Skeletal muscle satellite cell (primary cell): ENCODE measurements at regions not wholly inside any gene's neighbourhood (a gene's known extent, or its start where the extent isn't known, plus 50 kb on each side); places are given as distances from the start of the nearest gene placed in this dataset.

Experiments used
- H3K27me3 ChIP-seq: 2 replicates; pipeline ENCODE4 v1.7.0; 2013; ENCODE audit warnings: low read length; ENCODE audit not compliant: control insufficient read depth, insufficient read depth
- H3K36me3 ChIP-seq: 2 replicates; pipeline ENCODE4 v1.7.0; 2013; ENCODE audit warnings: mild to moderate bottlenecking, control low read depth, low read length; ENCODE audit not compliant: insufficient read depth
- H3K4me1 ChIP-seq: 2 replicates; pipeline ENCODE4 v1.7.0; 2013; ENCODE audit warnings: low read length; ENCODE audit not compliant: control insufficient read depth, insufficient read depth
- H3K4me2 ChIP-seq: 2 replicates; pipeline ENCODE4 v1.7.0; 2013; ENCODE audit warnings: mild to moderate bottlenecking, low read length
- H3K4me3 ChIP-seq: 2 replicates; pipeline ENCODE4 v1.7.0; 2013; ENCODE audit warnings: low read length
- H3K9ac ChIP-seq: 2 replicates; pipeline ENCODE4 v1.7.0; 2013; ENCODE audit warnings: mild to moderate bottlenecking, low read depth, low read length, moderate library complexity
- H3K9me3 ChIP-seq: replicated peaks from 2 replicates; pipeline ENCODE4 v1.7.0; 2013; ENCODE audit warnings: mild to moderate bottlenecking, control low read depth, low read length

DNA sequence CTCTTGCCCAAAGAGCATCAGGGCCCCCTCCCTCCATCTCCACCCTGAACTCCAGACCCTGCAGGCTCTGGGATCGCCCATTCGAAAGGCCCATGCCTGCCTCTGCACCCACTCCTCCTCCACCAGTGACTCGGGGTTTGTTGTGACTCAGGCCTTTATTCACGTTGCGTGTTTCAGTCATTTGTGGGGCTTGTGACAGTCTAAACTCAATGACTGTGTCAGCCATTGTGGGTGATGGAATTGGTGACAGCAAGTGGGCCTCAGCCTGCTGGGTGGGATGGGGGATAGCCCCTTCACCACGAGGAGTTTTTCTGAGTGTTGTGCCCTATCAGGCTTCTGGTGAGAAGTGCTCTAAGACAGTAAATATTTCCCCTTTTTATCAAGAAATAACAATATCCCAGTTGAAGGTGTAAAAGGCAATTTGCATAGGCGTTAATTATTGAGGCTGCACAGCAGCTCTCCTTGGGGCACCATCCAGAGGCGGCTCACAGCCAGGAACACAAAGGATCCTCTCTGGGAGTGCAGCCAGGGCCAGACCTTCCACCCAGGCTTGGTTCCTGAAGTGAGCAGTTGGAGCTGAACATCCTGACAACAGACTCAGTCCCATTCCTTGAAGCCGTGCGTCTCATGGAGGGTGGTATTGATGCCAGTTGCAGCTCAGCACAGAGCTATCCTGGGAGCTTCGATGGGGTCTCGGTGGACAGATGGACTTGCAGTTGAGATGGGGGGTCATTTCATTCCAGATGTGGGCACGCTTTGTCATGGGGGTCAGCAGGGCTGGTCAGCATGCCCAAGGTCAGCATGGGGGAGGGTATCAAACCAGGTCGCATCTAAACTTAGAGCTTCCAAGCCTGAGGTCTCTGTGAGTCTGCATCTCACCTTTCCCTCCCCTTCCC lies 135.6 kb upstream of the CACNA1E start:
- H3K4me2 ChIP-seq, result no peak overlapping the region
- no peak overlapping the region for H3K9ac ChIP-seq
- H3K4me1 ChIP-seq, result no peaks in the 10 kb centered on the region
- no peak overlapping the region for H3K4me3 ChIP-seq
- H3K27me3 ChIP-seq, result no peaks in the 10 kb centered on the region
- no peaks in the 10 kb centered on the region for H3K9me3 ChIP-seq
- no peaks in the 10 kb centered on the region for H3K36me3 ChIP-seq

DNA sequence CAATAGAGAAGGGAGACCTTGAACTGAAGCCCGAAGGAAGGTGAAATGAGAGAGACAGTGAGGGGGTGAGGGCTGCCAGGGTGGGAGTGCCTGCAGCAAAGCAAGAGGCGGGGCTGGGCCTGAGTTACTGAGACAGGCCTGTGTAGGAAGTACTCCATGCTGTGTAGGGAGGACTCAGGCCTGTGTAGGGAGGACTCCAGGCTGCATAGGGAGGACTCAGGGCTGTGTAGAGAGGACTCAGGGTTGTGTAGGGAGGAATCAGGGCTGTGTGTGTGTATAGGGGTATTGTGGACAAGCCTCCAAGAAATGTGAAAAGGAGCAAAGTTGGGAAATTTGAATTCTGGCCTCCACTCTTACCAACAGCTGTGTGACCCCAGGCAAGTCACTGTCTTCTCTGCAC lies 133.8 kb upstream of the CACNA1E start:
- H3K9me3 ChIP-seq, result no peaks in the 10 kb centered on the region
- H3K4me2 ChIP-seq, result no peak overlapping the region
- no peaks in the 10 kb centered on the region for H3K27me3 ChIP-seq
- H3K4me1 ChIP-seq, result no peaks in the 10 kb centered on the region
- H3K9ac ChIP-seq, result no peak overlapping the region
- H3K36me3 ChIP-seq, result no peaks in the 10 kb centered on the region
- H3K4me3 ChIP-seq, result no peak overlapping the region

DNA sequence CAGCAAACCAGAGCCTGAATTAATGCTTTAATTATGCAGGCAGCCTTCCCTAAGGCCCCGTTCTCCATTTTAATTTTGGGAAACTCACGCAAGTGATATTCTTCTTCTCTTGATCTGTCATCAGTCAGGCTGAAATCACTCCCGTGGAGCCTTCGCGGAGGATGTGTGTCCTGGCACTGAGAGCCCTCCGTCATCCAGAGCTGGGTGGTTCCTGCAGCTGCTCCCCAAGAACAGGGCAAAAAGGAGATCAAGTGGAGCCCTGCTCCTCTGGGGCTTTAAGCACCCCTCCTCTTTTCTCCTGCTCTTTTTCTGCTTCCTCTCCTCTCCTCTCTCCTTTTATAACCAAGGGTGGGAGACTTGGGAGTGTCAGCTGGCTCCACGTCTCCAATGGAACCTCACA lies 133.2 kb upstream of the CACNA1E start:
- Histone ChIP-seq H3K4me1 (no peaks in the 10 kb centered on the region), H3K9ac (no peak overlapping the region), H3K36me3 (no peaks in the 10 kb centered on the region), H3K4me2 (no peak overlapping the region), H3K9me3 (no peaks in the 10 kb centered on the region), H3K27me3 (no peaks in the 10 kb centered on the region), H3K4me3 (no peak overlapping the region)

DNA sequence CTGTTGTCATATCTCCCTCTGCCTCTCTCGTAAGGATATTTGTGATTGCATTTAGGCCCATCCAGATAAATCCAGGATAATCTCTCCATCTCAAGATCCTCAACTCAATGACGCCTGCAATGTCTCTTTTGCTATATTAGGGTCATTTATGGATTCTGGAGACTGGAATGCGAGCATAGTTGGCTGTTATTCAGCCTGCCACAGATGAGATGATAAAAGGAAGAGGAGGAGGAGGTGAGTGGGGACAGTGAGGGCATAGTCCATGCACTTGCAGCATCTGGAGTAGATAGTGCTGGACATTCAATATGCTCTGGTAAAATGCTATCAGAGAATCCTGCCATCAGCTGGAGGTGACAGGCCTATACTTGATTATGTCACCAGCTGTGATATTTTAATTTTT lies 131.6 kb upstream of the CACNA1E start:
- no peaks in the 10 kb centered on the region for H3K36me3 ChIP-seq
- H3K9me3 ChIP-seq, result no peaks in the 10 kb centered on the region
- H3K4me3 ChIP-seq, result no peak overlapping the region
- no peaks in the 10 kb centered on the region for H3K27me3 ChIP-seq
- H3K4me2 ChIP-seq, result no peak overlapping the region
- H3K4me1 ChIP-seq, result no peaks in the 10 kb centered on the region
- H3K9ac ChIP-seq, result no peak overlapping the region

DNA sequence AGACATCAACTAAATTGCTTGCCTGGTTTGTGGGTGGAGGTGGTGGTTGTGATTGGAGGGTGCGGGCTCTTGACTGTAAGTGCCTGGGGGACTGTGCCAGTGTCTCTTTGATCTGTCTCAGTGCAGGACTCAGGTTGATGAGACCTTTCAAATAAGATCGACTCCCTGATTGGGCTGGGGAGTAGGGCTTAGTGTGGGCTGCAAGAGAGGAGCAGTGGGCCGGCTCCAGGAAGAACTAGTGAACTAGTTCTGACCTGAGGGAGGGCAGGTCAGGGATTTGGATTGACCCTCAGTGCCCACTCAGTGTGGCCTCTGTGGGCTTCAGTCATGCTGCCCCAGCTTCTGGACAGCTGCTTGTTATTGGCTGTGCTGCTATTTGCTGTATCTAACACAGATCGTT lies 130.6 kb upstream of the CACNA1E start:
- Histone ChIP-seq H3K4me3 (no peak overlapping the region), H3K4me2 (no peak overlapping the region), H3K27me3 (no peaks in the 10 kb centered on the region), H3K4me1 (no peaks in the 10 kb centered on the region), H3K36me3 (no peaks in the 10 kb centered on the region), H3K9me3 (no peaks in the 10 kb centered on the region), H3K9ac (no peak overlapping the region)

DNA sequence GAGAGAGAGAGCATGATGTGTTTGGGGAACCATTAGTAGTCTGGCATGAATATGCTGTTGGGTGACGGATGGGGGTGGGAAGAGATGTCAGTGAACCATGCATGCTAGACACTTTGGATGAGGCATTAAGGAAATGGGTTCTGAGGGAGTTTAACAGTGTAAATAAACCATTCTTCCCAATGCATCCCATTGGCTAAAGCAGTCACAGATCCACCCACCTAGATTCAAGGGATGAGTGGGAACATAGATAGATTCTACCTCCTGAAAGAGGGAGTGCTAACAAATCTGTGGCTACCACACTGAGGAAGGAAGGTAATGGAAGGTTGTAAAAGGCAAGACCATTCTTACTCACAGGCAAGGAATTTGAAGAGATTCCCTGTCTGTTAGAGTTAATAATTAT lies 129.8 kb upstream of the CACNA1E start:
- Histone ChIP-seq H3K9ac (no peak overlapping the region), H3K4me3 (no peak overlapping the region), H3K27me3 (no peaks in the 10 kb centered on the region), H3K4me2 (no peak overlapping the region), H3K4me1 (no peaks in the 10 kb centered on the region), H3K36me3 (no peaks in the 10 kb centered on the region), H3K9me3 (no peaks in the 10 kb centered on the region)

DNA sequence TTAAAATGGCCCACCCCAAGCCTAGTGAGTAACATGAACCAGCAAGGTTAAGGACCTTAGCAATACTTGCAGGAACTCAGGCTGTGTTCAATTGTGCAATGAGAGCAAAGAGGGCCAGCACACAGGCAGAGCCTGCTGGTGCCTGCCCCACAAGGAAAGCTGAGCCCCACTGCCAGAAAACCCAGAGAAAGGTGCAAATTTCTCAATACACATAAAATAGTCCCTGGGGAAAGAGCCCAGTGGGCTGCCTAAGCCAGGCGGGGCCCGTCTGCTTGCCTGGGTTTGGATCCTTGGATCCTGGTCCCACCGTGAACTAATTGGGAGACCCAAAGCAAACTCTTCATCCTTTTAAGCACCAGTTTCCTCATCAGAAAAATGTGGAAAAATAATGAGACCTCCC lies 128.5 kb upstream of the CACNA1E start:
- Histone ChIP-seq H3K27me3 (no peaks in the 10 kb centered on the region), H3K36me3 (no peaks in the 10 kb centered on the region), H3K4me2 (no peak overlapping the region), H3K4me3 (no peak overlapping the region), H3K9me3 (no peaks in the 10 kb centered on the region), H3K4me1 (no peaks in the 10 kb centered on the region), H3K9ac (no peak overlapping the region)

DNA sequence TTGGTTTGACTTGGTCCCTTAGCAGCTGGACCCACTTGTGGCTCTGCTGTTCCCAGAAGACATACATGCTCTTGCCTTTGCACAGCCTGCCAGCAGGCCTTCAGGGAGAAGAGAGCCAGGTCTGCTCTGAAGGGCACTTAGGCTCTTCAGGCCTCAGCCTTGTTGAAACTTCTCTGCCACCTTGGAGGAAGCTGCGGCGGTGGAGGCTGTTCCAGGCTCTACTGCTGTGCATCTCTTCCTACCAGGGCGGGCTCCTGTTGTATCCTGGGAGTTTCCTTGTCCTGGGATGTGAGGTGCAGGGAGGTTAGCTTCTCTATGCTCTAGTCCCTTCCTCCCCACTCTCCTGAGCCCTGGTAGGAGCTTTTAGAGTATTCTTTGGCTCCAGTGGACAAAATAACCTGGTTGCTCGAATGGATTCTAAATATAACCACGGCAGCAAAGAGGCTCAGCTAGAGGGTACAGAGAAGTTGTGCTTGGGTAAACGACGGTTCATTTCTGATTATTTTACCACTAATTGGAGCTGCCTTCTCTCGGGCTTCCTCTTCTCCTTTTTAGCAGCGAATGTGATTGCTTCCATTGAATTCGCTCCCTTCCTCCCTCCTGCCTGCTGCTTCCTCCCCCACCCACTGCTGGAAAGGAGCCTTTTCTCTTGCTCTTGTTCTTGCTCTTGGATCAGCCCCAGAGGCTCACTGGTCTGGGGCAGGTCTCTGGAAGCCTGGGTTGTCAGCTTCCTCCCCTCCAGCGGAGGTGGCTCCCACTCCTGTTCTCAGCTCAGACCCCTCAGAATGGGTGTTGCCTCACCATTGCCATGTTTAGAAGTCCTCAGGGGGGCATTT lies 126.6 kb upstream of the CACNA1E start:
- Histone ChIP-seq H3K27me3 (no peaks in the 10 kb centered on the region), H3K4me2 (no peak overlapping the region), H3K9ac (no peak overlapping the region), H3K36me3 (no peaks in the 10 kb centered on the region), H3K4me1 (no peaks in the 10 kb centered on the region), H3K9me3 (no peaks in the 10 kb centered on the region), H3K4me3 (no peak overlapping the region)

DNA sequence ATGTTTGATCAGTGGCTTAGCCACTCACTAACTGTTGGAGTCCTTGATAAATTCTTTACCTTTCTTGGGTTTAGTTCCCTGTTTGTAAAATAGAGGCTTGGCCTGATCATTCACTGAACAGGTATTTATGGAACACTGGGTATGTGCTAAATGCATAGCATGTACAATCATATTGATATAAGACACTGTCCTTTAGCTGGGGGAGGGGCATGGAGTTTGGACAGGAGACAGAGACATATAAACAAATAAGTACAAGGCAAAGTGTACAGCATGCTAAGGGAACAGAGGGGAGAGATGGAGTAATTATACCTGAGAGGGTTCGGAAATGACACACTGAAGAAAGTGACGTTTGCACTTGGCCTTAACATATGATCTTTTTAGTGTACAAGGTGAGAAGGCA lies 124.3 kb upstream of the CACNA1E start:
- Histone ChIP-seq H3K4me3 (no peak overlapping the region), H3K4me1 (no peaks in the 10 kb centered on the region), H3K9me3 (no peaks in the 10 kb centered on the region), H3K9ac (no peak overlapping the region), H3K4me2 (no peak overlapping the region), H3K36me3 (no peaks in the 10 kb centered on the region), H3K27me3 (no peaks in the 10 kb centered on the region)

DNA sequence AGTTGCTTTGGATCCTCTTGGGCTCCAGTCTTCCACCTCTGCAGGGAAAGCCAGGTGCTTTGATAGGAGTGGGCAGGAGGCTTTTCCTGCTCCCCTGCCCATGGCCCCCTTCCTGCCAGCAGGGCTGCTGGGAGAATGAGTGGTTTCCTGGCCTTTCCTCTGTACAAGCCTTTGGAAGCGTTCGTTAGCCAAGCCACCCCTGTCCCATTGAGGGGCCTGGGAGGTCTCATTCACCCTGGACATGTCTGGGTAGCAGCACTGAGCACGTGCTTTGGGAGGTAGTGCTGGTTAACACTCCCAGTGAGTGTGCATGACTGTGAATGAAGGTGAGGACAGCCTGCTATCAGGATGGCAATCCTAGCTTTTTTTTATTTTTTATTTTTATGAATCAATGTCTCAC lies 118.5 kb upstream of the CACNA1E start:
- Histone ChIP-seq H3K4me1 (no peaks in the 10 kb centered on the region), H3K4me2 (no peak overlapping the region), H3K9me3 (no peaks in the 10 kb centered on the region), H3K36me3 (no peaks in the 10 kb centered on the region), H3K27me3 (no peaks in the 10 kb centered on the region), H3K4me3 (no peak overlapping the region), H3K9ac (no peak overlapping the region)

DNA sequence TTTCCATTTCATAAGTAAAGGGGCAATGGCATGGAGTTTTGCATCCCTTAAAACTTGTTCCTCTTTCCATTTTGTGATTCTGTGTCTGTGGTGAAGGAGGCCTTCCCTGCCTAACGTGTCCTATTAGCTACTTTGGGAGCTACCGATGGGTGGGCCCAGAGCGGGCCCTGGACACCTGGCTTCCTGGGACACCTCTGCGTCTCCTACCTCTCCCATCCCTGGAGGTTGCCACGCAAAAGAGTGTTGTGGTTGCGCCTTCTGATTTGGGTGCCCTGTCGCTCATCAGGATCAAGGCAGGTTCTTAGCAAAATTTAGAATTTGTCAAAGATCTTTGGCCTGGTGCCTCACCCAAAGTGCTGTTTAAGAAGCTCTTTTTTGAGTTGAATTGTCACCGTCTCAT lies 116.4 kb upstream of the CACNA1E start:
- no peaks in the 10 kb centered on the region for H3K9me3 ChIP-seq
- no peak overlapping the region for H3K9ac ChIP-seq
- H3K36me3 ChIP-seq, result no peaks in the 10 kb centered on the region
- H3K4me1 ChIP-seq, result no peaks in the 10 kb centered on the region
- H3K4me2 ChIP-seq, result no peak overlapping the region
- H3K27me3 ChIP-seq, result no peaks in the 10 kb centered on the region
- no peak overlapping the region for H3K4me3 ChIP-seq
